AG04450 (cell line): ENCODE measurements at regions not wholly inside any gene's neighbourhood (a gene's known extent, or its start where the extent isn't known, plus 50 kb on each side); places are given as distances from the start of the nearest gene placed in this dataset.

Experiments
- CTCF ChIA-PET: fragments of 300-600, 350-600 bp; formaldehyde crosslinking; extraction: SDS; loops from one replicate; lab custom pipeline; 2022; ENCODE audit warnings: antibody characterized with exemption, inconsistent platforms; lab: Charles Lee
- POLR2A ChIA-PET: fragments of 350-600 bp; formaldehyde crosslinking; extraction: SDS; loops from one replicate; lab custom pipeline; 2021; ENCODE audit warnings: antibody characterized with exemption, inconsistent platforms; lab: Yijun Ruan, JAX
- DNase-seq: peaks from one replicate; pipeline ENCODE4 v3.0.0-alpha.2; 2011; ENCODE audit warnings: low read depth, low spot score
- H3K27ac ChIP-seq: one replicate; pipeline ENCODE4 v1.5.1; 2012; ENCODE audit warnings: low read depth, low read length, control low read depth
- H3K27me3 ChIP-seq: one replicate; pipeline ENCODE4 v1.6.0; 2012; ENCODE audit warnings: low read length; ENCODE audit not compliant: control insufficient read depth, insufficient read depth
- H3K4me3 ChIP-seq: 2 replicates; pipeline ENCODE4 v1.5.1; 2011; ENCODE audit warnings: mild to moderate bottlenecking, low read depth, low read length, control low read depth
- H3K9me3 ChIP-seq: 2 replicates; pipeline ENCODE4 v1.5.1; 2012; ENCODE audit warnings: low read length; ENCODE audit not compliant: control insufficient read depth, insufficient read depth
- CTCF ChIP-seq: IDR thresholded peaks from 2 replicates; pipeline ENCODE4 v1.5.1; 2011; ENCODE audit warnings: low read depth, low read length, control low read depth, inconsistent platforms

- no peaks in the 10 kb centered on the region; the same call in 1 of the 2 replicates for H3K9me3 ChIP-seq
- no peak for TF ChIP-seq CTCF
- POLR2A ChIA-PET: no interaction called here
- H3K4me3 ChIP-seq: no peak overlapping the region
- H3K27me3 ChIP-seq: no peaks in the 10 kb centered on the region
- no peak for DNase-seq
- H3K27ac ChIP-seq: no peak overlapping the region
- CTCF ChIA-PET: no interaction called here
Measured at GRCh38 chr13:67725999-67726398, 495.9 kb upstream of the PCDH9 start.

GRCh38 chr13:67713571-67713970 lies 483.4 kb upstream of the PCDH9 start:
- DNase-seq: no peak
- Histone ChIP-seq H3K4me3 (no peak overlapping the region), H3K9me3 (no peaks in the 10 kb centered on the region), H3K27me3 (no peaks in the 10 kb centered on the region), H3K27ac (no peak overlapping the region)
- ChIA-PET CTCF (no interaction called here), POLR2A (no interaction called here)
- TF ChIP-seq CTCF: no peak

GRCh38 chr13:67696775-67697174 lies 466.6 kb upstream of the PCDH9 start:
- H3K27me3 ChIP-seq: no peaks in the 10 kb centered on the region
- ChIA-PET POLR2A (no interaction called here), CTCF (no interaction called here)
- H3K4me3 ChIP-seq: no peak overlapping the region
- no peak overlapping the region for H3K27ac ChIP-seq
- DNase-seq: no peak
- H3K9me3 ChIP-seq: no peaks in the 10 kb centered on the region
- TF ChIP-seq CTCF: no peak

GRCh38 chr13:67664502-67664901 lies 434.4 kb upstream of the PCDH9 start:
- Histone ChIP-seq H3K27ac (no peak overlapping the region), H3K9me3 (no peaks in the 10 kb centered on the region), H3K4me3 (no peak overlapping the region), H3K27me3 (no peaks in the 10 kb centered on the region)
- POLR2A ChIA-PET: no interaction called here
- no peak for DNase-seq
- no peak for TF ChIP-seq CTCF
- CTCF ChIA-PET: no interaction called here

GRCh38 chr13:67662997-67663396 lies 432.9 kb upstream of the PCDH9 start:
- no peak overlapping the region for H3K4me3 ChIP-seq
- no peaks in the 10 kb centered on the region for H3K27me3 ChIP-seq
- no peak overlapping the region for H3K27ac ChIP-seq
- TF ChIP-seq CTCF: no peak
- CTCF ChIA-PET: no interaction called here
- DNase-seq: no peak
- no peaks in the 10 kb centered on the region for H3K9me3 ChIP-seq
- POLR2A ChIA-PET: no interaction called here
